ENCODE measurements at regions not wholly inside any gene's neighbourhood (a gene's known extent, or its start where the extent isn't known, plus 50 kb on each side); places are given as distances from the start of the nearest gene placed in this dataset.

GRCh38 chr7:142409471-142409870 is 151.6 kb upstream of the PRSS58 start:
- no peak for DNase-seq (ENCODE audit: low read depth)

DNA sequence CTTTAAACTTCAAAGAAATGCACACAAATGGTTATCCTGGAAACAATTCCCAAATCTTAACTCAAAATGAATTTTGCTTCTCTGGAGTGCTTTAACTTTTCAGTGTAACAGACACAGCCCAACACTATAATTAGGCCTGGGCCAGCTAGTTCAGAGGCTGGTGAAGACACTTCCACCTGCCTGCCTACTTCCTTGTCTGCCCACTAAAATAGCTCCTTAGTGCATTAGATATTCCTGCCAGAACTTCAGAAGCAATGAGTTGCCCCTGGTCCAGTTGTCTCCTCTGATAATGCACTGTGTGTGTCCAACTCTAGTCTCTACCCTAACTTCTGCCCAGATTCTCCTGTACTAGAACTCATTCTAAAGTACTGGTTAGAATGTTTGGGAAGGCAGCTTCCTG is 150.9 kb upstream of the PRSS58 start:
- no peak for DNase-seq (ENCODE audit: low read depth)

DNA sequence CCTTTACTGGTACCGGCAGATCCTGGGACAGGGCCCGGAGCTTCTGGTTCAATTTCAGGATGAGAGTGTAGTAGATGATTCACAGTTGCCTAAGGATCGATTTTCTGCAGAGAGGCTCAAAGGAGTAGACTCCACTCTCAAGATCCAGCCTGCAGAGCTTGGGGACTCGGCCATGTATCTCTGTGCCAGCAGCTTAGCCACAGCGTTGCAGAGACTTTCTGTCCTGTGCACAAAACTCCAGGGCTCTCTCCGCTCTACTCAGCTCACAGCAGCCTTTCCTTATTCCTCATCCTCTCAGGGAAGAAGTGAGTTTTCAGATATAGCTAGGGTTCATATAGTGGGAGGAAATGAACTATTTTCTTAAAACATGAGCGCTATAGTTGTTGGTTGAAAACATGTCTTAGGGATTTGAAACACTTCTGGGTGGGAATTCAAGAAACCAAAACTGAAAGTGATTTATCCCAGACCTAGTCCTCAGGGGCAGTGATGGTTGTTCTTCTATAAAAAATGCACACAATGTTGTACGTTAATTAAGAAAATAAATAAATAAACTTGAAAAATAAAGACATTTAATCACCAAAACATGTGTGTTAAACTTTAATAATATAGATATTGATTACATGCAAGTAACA is 150.2 kb upstream of the PRSS58 start:
- DNase-seq (ENCODE audit: low read depth), result no peak

- DNase-seq (ENCODE audit: low read depth), result no peak
Observed at GRCh38 chr7:142405122-142405765, 147.4 kb upstream of the PRSS58 start.

DNA sequence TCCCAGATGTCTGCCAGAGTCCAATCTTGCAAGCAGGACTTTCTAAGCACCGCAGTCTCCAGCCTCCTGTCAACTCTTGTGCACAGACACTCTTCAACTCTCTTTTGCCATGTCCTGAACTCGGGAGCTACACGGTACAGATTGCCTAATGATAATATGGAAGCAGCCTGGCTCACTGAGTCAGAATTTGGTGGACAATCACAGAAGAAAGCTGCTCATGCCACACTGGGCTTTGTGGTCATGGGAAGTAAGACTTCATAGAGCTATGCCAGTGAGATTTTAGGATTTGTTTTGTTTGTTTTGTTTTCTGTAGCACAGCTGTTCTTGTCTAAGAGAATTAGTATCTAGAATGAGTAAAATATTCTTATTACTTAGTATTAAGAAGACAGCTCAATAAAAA is 144.1 kb upstream of the PRSS58 start:
- no peak for DNase-seq (ENCODE audit: low read depth)

DNA sequence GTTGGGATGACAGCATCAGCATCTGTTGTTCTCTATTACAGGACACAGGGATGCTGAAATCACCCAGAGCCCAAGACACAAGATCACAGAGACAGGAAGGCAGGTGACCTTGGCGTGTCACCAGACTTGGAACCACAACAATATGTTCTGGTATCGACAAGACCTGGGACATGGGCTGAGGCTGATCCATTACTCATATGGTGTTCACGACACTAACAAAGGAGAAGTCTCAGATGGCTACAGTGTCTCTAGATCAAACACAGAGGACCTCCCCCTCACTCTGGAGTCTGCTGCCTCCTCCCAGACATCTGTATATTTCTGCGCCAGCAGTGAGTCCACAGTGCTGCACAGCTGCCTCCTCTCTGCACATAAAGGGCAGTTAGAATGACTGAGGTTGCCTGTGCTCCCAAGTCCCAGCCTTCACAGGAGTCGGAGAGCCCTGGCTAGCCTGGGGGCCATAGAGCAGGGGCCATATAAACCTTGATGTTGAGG is 142.2 kb upstream of the PRSS58 start:
- no peak for DNase-seq (ENCODE audit: low read depth)

DNA sequence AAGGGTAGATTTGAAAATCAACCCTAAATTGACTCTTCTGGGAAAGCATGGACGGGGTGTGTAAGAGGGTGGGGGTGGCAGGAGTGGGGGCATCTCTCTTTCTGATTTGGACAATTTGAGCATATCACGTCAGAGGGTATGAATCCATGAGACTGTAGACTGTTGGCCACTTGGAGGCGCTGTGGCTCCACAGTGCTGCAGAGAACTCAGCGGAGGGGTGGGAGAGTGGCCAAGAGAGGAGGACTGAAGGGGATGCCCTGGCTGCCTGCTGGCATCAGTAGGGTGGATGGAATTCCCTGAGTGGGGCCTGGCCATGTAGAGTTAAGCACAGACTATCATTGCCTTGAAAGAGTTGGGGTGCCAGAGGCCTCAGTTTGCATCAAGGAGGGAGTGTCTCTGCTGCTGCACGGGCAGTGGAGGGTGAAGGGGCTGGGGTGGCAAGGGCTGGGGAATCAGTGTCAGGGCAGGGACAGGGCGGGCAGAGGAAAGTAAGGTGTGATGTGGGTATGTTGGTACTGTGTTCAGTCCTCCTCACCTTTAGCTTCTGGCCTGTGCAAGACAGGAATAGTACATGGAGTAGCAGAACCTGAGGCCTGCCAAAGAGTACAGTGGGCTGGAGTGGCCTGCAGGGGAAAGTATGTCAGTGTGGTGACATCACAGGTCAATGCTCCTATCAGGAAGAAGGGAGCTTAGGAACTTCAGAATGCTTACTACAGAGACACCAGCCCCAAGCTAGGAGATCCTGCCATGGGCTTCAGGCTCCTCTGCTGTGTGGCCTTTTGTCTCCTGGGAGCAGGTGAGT is 133.5 kb upstream of the PRSS58 start:
- DNase-seq (ENCODE audit: low read depth), result no peak

DNA sequence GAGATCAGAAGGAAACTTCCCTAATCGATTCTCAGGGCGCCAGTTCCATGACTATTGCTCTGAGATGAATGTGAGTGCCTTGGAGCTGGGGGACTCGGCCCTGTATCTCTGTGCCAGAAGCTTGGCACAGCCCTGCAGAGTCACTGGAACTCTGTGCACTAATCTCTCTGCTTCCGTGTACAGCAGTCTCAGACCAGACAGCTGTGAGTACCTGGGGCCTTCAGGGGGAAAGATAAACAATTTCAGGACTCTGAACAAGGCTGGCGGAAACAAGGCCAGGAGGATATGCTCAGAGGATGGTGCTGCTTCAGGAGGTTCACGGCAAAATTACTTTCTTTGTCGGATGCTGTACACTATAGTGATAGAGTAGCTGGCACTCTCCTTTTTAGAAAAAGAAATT is 131.7 kb upstream of the PRSS58 start:
- no peak for DNase-seq (ENCODE audit: low read depth)

- DNase-seq (ENCODE audit: low read depth), result peak; percentile 46
Observed at GRCh38 chr7:142385491-142386340, 127.9 kb upstream of the PRSS58 start.

DNA sequence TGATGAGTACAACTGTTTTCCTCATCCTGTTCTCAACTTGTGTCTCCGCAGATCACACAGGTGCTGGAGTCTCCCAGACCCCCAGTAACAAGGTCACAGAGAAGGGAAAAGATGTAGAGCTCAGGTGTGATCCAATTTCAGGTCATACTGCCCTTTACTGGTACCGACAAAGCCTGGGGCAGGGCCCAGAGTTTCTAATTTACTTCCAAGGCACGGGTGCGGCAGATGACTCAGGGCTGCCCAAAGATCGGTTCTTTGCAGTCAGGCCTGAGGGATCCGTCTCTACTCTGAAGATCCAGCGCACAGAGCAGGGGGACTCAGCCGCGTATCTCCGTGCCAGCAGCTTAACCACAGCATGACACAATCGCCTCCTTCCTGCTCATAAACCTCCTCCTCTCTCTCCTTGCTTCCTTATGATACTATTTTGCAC is 126.7 kb upstream of the PRSS58 start:
- peak; percentile 22 for DNase-seq (ENCODE audit: low read depth)

- DNase-seq (ENCODE audit: low read depth), result no peak
Observed at GRCh38 chr7:142383841-142384492, 126.1 kb upstream of the PRSS58 start.

GRCh38 chr7:142381727-142382390 is 124.0 kb upstream of the PRSS58 start:
- DNase-seq (ENCODE audit: low read depth), result no peak

DNA sequence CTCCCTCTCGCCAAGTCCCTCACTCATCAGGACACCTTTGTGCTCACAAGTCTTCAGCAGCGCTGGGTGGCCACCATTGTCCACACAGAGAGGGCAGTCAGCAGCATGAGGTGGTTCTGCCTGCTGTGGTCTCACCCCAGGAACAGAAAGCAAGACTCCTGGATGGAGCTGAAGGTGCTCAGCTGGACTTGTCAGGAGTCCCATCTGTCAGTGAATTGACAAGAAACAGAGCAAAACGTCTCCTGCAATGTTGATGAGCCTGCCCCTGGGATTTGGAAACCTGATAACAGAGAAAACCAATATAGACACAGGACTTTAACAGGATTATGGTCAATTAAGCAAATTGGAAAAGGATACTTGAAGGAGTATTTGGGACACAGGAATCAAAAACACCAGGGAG is 122.2 kb upstream of the PRSS58 start:
- DNase-seq (ENCODE audit: low read depth), result no peak

GRCh38 chr7:142379201-142379885 is 121.5 kb upstream of the PRSS58 start:
- DNase-seq (ENCODE audit: low read depth), result no peak

- DNase-seq (ENCODE audit: low read depth), result no peak
Observed at GRCh38 chr7:142377567-142377966, 119.7 kb upstream of the PRSS58 start.

DNA sequence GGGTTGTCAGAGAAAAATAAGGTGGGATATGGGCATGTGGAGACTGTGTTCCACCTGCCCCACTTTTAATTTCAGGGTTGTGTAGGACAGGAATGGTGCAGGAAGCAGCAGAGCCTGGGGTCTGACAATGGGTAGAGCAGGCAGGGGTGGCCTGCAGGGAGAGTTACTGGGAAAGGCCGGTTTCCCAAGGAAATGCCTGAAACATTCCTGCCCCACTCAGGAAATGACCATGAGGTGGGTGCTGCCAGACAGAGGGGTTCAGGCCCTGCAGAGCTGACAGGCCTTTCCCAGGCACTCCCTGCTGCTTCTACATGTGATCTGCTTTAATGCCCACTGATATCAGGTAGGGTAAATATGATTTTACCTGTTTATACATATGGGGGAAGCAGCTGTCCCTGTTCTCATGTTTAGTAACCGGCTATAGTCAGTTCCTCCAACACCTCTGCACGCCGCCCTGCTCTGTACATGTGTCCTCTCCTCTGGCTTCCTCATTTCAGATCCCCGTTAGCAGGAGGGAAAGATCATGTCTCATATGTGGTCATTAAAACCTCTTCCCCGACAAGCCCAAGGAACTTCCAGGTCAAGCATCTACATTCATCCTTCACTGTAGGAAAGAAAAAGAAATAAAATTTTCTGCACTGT is 118.6 kb upstream of the PRSS58 start:
- no peak for DNase-seq (ENCODE audit: low read depth)

GRCh38 chr7:142375710-142376313 is 118.0 kb upstream of the PRSS58 start:
- peak; percentile 19 for DNase-seq (ENCODE audit: low read depth)

GRCh38 chr7:142372727-142373126 is 114.9 kb upstream of the PRSS58 start:
- peak; percentile 6 for DNase-seq (ENCODE audit: low read depth)

DNA sequence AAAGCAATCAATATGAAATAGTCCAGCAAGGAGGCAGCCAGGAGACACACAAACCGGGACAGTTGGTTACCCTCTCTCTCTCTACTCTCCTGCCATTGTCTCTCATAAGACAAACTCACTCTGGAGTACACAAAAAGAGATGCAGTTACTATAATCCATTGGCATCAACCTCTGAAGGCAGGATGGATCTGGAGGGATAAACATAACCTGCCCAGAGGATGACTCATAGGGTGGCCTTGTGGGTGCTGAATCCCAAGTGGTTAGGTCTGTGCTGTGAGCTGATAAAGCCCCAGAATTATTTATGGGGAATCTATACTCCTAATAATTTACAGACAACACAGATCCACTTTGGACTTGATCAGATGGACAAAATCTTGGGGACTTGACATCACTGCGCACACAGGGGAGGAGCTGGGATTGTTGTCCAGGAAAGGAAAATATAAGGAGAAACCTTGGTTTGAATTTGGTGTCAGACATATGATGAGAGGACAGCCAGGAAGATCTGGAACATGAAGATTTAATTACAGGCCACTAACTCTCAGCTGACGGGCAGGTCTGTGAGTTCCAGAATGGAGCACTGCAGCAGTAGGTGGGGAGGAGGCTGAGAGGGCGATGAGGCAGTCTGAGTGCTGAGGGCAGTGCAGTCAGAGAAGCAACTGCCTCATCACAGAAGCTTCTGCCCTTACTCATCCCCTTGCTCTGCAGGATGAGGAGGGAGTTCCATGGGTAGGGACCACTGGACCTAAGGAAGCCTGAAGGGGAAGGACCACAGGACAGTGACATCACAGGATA is 113.9 kb upstream of the PRSS58 start:
- DNase-seq (ENCODE audit: low read depth), result no peak
